Fibroblast of skin of scalp (primary cell): ENCODE measurements at regions not wholly inside any gene's neighbourhood (a gene's known extent, or its start where the extent isn't known, plus 50 kb on each side); places are given as distances from the start of the nearest gene placed in this dataset.
"Not testable (repeated sequence)": the region's sequence is repeated elsewhere in the genome, so short reads cannot be mapped to it uniquely, and the experiment has no call there.

Source experiments
- DNase-seq: peaks from one replicate; pipeline ENCODE4 v3.0.0-alpha.2; 2013

DNA sequence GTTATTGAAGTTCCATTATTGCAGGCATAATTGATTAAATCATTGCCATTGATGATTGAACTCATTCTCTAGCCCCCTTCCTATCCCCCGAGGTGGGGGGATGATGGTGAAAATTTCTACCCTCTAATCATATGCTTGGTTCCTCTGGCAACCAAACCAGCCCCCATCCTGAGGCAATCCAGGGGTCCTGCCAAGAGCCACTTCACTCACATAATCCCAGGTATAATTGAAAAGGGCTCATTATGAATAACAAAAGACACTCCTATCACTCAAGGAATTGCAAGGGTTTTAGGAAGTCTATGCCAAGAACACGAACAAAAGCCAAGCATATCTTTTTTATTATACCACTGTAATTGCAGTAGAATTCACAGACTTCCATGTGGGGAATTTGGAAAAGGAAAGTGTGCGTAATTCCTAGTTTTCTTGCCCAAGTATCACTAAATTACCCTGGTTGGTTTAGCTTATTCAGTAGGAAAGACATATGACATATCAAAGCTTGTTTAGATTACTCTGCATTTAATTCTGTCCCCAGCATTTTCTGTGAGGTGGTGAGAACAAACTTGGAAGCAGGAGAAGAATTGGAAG is 130.7 kb upstream of the TAF11L2 start:
- no peak for DNase-seq

DNA sequence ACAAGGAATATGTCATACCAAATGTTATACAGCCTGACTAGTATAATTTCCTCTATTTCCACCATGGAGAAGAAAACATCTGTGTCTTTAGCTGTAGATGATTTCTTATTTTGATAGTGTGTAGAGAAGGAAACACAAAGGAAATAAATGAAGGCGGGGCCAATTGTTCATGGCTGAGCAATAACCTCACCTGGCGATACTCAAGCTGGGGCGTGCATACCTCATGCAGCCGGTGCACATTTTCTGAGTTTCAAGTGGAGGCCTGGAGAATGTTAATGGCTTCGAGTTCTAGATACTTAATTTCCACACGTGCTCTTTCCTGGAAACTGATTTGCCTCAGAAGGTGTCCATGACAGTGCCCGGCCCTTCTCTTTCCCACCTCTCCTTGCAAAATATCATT is 127.4 kb upstream of the TAF11L2 start:
- DNase-seq, result no peak

DNA sequence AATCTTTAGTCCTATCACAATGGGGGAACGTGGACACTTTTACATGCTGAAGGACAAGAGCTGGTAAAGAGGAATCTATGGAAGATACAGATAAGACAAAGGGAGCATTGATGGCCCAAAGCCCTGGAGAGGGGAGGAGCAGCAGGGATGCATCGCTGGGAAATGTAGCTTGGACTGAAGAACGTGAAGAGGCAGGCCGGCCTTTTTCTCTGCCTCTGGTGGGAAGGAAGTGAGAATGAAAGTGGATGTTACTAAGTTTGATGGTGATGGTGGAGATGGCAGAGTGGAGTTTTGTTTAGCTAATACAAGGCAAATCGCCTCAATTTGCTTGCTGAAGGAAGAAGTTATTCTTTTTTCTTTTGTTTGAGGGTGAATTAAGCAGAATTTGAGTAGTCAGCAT is 124.6 kb upstream of the TAF11L2 start:
- no peak for DNase-seq

DNA sequence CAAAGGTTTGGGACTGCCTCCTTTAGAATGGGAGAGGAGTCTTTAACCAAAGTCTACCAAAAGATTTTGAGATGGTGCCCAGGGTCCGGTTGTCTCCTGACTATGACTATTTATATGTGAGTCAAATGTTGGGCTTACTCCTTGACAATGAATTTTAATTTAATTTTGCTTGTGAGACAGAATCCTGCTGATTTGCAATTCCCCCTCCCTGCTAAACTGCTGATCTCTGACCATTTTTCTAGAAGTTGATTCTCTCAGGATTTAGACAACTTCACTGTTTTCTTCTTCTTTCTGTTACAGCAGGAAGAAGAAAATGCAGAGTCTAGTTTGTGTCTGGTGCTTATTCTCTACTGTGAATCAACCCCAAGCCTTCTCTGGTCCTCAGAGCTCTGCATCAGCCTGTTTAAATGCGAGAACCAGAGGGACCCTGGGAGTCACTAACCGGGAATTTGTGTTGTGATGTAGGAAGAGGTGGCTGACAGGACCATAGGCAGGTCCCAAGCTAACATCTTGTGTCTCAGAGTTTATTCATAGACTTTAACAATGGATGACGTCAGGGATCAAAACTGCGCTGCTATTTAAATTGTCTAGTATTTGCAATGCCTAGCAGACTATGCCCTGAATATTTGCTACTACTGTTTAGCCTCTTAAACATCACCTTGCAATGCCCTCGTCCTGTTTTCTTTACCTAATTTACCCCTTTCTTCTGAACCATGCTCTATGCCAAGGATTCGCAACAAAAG is 124.0 kb upstream of the TAF11L2 start:
- DNase-seq, result no peak

DNA sequence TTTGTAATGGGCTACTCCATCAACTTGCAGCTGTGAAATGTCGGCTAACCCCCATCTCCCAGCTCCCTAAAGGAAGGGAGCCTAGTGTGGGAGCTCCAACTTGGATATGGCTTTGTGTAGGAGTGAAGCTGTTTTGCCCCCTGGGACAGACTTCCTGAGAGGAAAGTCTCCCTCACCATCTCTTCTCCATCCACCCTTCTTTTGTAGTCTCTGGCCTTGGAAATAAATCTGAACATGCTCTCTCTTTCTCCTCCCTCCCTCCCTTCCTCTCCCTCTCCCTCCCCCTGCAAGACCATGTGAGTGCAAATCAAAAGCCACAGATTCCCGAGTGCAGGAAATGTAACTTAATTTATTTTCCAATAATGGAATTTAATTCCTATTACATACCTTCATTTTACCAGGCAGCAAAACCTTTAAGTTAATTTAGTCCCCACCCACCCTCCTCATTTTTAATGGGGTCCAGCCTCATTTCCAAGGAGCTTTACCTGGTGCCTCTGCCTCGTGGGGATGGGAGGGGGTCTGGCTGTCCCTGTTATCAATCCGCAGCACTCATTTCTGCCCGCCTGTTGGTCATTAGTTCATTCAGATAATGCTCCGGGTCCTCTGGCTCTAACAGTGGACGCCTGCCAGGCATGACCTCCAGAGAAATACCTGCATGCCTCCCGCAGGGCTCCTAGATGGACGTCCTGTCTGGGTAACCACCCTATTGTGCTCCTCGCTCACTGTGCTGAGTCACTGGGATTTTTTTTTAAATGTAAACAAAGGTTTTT is 122.9 kb upstream of the TAF11L2 start:
- DNase-seq, result no peak

DNA sequence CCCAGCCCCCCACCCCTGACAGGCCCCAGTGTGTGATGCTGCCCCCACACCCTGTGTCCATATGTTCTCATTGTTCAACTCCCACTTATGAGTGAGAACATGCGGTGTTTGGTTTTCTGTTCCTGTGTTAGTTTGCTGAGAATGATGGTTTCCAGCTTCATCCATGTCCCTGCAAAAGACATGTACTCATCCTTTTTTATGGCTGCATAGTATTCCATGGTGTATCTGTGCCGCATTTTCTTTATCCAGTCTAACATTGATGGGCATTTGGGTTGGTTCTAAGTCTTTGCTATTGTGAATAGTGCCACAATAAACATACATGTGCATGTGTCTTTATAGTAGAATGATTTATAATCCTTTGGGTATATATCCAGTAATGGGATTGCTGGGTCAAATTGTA is 122.1 kb upstream of the TAF11L2 start:
- DNase-seq, result not testable (repeated sequence)

DNA sequence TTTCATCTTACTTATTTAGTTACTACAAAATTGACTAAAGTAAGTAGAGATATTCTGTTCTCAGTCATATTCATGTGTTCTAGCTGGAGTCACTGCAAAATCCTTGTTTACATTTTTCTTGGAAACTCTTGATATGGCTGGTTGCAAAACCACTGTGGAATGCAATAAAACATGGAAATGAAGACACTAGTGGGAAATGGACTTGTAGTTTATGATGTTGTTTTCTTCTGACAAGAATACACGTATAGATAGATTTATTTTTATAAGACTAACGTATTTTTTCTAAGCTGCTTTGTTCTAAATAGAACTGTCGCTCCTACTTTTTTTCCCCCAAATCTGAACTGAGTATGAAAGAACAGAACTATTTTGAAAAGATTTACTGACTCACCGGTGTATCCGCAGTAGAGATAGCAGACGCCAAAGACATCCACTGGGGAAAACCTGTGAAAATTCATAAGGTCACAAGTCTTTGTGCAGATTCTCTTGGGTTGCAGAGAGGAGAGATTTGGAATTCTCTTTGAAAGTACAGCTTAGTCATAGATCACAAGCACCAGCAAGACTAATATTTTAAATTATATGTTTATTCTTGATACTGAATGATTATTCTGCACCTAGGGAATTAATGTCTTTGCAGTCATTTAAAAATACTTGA is 119.6 kb upstream of the TAF11L2 start:
- peak; percentile 63 for DNase-seq

DNA sequence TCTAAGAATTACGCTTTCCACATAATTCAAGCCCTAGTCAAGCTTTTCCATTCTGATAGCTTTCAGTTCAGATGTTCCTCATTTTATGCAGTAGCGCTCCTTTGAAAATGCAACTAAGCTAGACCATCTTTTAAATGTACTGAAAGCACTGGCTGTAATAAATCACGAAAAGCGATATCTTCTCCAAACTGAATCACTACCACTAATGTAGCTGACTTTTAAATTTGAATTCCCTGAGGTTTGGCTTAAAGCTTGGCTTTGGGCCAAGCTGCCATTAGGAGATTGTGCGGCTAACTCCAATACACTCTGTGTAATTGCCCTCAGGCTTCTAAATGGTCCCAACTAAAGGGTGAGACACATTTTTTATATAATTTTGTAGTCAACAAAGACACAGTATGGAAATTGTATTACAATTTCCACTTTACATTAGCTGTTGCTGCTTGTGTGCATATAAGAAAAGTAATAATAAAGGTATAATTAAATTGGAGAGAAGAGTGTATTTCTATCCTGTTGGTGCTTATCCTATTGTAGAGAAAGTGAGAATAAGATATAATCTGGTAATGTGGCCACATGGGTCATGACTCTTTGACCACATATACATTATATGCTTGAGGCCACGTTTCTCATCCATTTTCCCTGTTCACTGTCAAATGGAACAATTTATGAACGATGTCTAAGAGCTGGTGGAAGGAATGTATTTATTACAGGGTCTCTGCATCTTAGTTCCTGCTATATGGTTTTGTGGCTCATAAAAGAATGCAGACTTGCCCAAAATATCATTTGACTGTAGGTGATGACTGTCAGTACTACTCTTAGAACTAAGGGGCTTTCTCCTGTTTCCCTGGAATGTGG is 118.7 kb upstream of the TAF11L2 start:
- peak; percentile 79 for DNase-seq

DNA sequence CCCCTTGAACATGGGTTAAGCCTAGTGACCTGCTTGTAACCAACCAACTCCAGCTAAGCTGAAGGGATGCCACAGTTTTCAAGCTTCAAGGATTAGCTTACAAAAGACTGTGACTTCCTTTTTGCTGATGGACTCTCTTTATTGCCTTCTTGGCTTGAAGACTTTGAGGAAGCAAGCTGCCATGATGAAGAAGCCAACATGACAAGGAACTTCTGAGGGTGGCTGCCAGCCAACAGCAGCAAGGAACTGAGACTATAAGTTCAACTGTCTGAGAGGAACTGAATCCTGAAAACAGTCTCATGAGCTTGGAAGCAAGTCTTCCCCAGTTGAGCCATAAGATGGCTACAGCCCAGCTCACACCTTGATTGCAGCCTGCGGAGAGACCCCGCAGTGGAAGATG is 116.1 kb upstream of the TAF11L2 start:
- DNase-seq, result no peak

- DNase-seq, result no peak
Measured at GRCh38 chr5:17383526-17383925, 114.5 kb upstream of the TAF11L2 start.

DNA sequence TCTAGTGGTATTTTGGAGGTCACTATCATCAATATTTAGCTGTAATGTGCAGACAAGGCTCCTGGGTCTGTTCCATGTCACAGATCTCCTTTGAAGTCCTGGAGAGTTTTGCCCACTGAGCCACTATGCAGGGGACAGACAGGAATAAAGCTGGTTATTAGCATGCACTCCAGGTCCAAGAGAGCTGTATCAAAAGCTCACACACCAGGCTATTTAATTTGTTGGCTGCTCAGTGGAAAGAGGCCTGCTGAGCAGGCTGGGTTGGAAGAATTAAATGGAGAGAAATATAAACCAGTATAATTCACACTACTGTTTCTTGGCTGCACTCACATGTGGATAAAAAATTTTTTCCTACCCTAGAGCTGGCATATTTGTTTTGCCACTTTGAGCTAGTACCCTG is 113.8 kb upstream of the TAF11L2 start:
- no peak for DNase-seq

- DNase-seq, result no peak
Measured at GRCh38 chr5:17388717-17389116, 109.3 kb upstream of the TAF11L2 start.

DNA sequence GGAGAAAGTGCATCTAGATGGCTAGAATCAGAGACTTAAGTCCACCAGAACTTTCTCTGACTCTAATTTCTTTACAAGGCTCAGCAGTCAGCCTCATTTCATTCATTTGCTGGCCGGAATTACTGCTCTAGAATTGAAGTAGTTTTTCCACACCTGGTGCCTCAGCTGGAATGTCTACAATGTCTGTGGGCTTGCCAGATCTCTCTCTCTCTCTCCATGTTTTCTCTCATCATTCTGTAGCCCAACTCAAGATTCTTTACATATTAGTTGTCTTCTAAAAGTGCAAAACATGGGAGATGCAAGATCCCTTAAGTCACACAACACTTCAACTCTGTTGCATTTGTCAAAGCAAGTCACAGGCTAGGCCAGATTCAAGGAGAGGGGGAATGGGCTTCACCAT is 103.9 kb upstream of the TAF11L2 start:
- no peak for DNase-seq

DNA sequence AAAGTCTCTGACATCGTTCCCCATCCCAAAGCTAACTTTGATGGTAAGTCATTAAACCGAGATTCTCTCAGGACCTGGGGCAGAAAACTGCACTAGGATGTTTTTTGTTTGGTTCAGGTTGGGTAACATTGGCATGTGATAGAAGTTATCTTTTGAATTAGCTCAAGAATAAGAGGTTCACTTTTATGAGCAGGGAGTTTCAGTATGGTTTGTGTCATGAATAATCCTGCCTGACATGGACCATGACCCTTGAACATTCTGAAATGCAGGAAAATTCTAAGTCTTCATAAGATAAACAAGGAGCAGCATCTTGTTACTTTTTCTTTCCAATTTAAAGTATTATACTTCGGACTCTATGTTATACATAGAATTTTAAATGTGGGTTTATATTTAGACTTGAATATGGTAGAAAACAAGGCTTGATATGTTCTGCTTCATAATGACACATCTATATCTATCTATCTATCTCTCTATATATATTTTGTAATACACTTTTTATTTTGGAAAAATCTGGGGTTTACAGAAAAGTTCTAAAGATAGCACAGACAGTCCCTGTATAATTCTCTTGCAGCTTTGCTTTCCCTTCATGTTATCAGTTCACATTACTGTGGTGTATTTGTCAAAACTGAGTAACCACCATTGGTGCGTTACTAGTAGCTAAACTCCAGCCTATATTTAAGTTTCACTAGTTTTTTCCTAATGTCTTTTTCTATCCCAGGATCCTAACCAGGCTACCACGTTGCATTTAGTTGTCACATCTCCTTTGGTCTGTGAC is 102.7 kb upstream of the TAF11L2 start:
- DNase-seq, result no peak

DNA sequence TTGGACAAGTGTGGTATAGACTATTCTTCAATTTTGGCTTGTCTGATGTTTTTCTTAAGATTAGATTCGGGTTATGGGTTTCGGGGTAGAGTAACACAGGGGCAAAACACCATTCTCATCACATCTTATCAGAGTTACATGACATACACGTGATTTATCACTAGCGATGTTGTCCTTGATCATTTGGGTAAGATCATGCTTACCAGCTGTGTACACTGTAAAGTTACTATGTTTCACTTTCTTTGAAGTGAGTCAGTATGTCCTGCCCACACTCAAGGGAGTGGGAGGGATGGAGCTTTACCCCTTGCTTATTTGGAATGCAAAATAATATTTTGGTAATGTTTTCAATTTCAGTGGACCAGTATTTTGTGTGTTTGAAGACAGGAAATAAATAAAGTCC is 101.8 kb upstream of the TAF11L2 start:
- no peak for DNase-seq

DNA sequence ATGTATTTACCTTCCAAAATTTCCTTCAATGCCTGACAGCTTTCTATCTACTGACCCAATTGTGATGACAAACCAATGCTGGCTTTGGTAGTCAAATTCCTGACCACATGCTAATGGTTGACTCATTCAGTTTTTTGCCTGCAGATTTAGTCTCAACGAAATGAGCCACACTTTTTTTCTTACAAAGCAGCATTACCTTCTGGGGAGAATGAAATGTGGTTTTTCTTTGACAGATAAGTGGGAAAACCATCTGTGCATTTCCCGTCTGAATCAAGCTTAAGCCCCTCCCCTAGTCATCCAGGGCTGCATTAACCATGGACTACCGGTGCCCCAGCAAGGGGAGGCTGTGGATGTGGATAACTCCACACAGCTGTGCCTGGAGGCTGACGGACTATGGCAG is 99.6 kb upstream of the TAF11L2 start:
- peak; percentile 87 for DNase-seq

GRCh38 chr5:17398866-17399835 is 98.9 kb upstream of the TAF11L2 start:
- DNase-seq, result no peak

DNA sequence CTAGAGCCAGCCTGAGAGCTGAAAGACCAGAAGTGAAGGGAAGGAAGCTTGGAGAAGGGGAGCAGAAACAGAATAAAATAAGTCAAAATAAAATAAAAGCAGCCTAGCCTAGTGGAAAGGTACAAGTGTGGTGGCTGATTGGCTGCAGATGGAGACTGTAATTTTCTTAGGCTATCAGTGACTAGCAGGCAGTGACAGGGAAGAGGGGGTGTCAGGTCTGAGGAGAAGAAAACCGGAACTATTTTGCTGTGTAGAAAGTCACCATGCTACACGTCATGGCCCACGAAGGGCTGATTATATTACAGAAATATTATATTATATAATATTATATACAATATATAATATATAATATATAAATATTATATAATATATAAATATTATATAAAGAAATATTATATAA is 98.1 kb upstream of the TAF11L2 start:
- no peak for DNase-seq

DNA sequence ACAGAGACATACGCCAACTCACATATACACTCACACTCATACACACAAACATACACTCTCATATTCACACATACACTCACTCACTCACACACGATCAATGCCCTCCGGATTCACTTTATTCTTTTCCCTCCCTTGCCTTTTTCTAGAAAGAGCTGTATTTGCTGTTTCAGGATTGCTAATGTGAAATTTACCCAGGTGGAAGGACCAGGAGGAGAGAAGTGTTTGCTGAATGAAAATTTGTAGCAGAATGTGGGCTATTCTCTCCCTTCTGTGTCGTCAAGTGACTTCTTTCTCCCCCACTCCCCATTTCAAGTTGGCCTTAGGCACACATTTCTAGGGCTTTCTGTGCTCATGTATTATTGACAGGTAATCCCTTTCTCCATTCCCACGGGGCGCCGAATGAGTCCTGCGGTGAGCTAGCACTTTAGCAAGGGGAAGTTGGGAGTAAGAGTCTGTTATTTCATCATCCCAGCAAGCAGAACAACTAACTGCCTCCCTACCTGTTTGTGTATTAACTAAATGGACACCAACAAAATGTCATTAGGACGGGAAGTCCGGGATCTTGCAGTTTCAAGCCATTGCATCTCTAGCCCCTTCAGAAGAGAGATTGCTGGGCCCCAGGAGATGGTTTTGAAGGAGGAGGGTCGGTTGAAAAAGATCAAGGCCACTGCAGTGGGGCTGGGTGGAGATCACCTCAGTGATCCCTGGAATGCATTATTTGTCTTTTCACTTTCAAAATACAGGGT is 97.1 kb upstream of the TAF11L2 start:
- DNase-seq, result no peak
